ENCODE measurements at regions not wholly inside any gene's neighbourhood (a gene's known extent, or its start where the extent isn't known, plus 50 kb on each side); places are given as distances from the start of the nearest gene placed in this dataset.

DNA sequence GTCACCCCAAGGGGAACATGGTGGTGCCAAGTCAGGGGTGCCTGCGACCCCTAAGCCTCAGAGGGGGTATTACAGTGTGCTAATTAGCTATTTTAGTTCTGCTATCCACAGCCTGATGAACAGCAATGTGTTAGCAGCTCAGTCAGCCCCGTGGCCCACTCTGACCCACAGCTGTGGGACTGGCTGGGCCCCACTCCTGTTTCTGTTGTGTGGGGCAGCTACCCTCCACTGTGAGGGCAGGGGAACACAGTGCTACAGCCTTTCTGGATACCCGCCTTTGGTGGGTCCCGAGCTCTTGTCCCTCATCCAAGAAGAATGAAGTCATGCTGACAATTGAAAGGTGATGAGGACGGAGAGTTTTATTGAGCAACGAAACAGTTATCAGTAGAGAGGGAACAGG, 152.5 kb upstream of the GGTLC1 start:
- TF ChIP-seq CTCF (IDR thresholded peaks at IDR 0.05; ENCODE audit: low read depth, low read length): no peak
- H3K4me3 ChIP-seq (ENCODE audit: low read depth, low read length): no peak overlapping the region

GRCh38 chr20:24139846-24140245, 151.3 kb upstream of the GGTLC1 start:
- H3K4me3 ChIP-seq (ENCODE audit: low read depth, low read length): no peak overlapping the region
- TF ChIP-seq CTCF (IDR thresholded peaks at IDR 0.05; ENCODE audit: low read depth, low read length): no peak

DNA sequence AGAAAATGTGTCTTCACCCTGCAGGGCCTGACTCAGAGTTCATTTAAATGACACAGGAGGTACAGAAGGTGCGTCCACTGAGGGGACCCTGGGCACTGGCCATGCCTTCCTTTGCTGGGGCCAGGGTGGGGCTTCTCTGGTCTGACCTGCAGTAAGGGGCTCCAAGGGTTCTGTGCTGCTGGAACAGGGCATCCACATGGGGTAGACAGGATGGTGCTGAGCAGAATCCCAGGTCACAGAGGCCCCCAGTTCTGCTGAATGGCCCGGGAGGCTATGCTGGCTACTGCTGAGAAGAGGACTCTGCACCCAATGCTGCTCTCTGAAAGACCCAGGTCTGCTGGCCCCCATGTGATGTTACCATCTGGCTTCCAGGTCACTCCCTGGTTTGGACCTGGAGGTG, 150.4 kb upstream of the GGTLC1 start:
- TF ChIP-seq CTCF (IDR thresholded peaks at IDR 0.05; ENCODE audit: low read depth, low read length): no peak
- H3K4me3 ChIP-seq (ENCODE audit: low read depth, low read length): no peak overlapping the region

DNA sequence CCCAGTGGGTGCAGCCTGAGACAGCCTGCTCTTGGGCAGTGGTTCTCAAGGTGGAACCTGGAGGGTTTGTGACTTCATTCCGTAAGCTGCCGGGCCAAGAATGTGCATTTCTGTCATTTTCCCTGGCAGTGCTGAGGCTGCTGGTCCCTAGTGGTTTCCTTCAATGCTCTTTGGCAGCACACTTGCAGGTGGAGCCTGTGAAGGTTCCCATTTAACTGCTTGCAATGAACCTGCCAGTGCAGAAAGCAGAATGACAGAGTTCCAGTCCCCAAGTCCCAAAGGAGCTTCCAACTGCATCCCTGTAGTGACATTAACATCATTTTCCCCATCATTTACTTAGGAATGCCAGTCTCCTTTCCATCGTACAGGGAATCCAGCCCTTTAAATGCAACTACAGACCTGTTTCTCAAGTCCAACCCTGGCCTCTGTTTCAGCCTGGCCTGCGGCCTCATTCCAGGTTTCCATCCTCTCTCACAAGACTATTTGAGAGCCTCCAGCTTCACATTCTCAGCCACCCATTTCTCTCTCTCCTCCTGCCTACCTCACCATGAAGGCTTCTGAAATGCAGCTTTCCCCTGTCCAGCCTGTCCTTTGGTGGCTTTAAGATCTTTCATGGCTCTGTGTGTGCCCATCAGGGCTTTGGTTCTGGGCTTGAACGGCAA, 149.7 kb upstream of the GGTLC1 start:
- H3K4me3 ChIP-seq (ENCODE audit: low read depth, low read length): no peak overlapping the region
- TF ChIP-seq CTCF (IDR thresholded peaks at IDR 0.05; ENCODE audit: low read depth, low read length): no peak

DNA sequence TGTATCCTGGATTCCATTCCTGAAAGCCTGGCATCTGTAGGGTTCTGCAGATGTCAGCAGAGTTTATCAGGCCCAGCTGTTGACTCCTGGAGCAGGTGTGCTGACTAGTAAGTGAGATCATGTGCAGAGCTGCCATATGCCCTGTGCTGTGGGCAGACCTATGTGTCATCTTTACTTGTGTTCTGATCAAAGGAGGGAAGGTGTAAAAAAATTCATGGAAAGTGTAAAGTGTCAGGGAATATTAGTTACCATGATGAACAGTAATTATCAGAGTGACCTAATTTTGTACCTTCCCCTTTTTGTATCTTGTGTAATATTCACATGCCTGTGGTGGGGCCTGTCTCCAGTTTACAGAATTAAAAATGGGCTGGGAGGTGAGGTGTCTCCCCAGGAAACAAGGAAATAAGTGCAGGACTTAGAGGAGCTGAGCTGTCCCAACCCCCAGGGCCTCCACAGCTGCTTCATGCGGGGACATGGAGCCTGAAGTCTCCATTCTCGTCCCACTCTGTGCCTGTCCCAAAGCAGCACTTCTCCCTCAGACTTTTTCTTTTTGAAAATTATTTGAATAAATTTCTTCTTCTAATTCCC, 148.2 kb upstream of the GGTLC1 start:
- no peak for TF ChIP-seq CTCF (IDR thresholded peaks at IDR 0.05; ENCODE audit: low read depth, low read length)

DNA sequence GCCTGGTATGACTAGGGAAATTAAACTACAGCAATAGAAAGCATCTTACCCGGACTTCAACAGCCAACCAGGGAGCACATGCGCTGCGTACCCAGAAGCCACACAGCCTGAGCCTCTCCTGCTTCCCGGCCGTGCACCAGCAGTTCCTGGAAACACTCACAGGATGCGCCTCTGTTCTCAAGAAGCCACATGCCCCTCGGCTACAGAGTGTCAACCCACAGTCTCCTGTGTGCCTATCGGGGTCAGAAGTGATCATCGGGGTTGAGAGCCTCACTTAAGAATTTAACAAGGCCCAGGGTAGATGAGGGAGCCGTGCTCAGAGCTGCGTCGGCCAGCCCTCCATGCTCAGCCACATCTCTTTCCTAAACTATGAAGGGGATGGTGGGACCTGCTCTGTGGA, 147.2 kb upstream of the GGTLC1 start:
- no peak overlapping the region for H3K4me3 ChIP-seq (ENCODE audit: low read depth, low read length)
- no peak for TF ChIP-seq CTCF (IDR thresholded peaks at IDR 0.05; ENCODE audit: low read depth, low read length)

More for the DNA sequence above, 148.2 kb upstream of the GGTLC1 start:
- no peak overlapping the region for H3K4me3 ChIP-seq (ENCODE audit: low read depth, low read length)

DNA sequence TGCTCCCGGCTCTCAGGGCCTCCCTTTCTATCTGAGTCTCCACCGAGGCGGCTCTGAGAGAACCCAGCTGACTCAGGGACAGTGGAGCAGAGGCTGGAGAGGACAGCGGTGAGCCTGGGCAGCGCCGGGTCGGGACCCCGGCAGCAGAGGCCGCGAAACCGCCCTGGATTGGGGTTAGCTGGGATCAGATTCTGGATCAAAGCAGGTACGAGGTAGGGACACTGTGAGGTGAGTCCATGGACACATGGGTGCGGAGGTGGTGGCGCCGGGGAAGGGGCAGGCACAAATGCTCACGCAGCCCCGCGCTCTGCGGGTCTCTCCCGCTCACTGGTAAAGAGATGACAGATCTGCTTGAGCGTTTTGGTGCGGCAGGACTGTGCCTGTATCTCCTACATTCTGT, 146.4 kb upstream of the GGTLC1 start:
- H3K4me3 ChIP-seq (ENCODE audit: low read depth, low read length): no peak overlapping the region
- no peak for TF ChIP-seq CTCF (IDR thresholded peaks at IDR 0.05; ENCODE audit: low read depth, low read length)
